GM12891 (cell line): ENCODE measurements at regions not wholly inside any gene's neighbourhood (a gene's known extent, or its start where the extent isn't known, plus 50 kb on each side); places are given as distances from the start of the nearest gene placed in this dataset.

Experiments
- PAX5 ChIP-seq: IDR thresholded peaks from 2 replicates; pipeline ENCODE4 v1.6.1; 2011; ENCODE audit warnings: low read length, moderate library complexity, mild to moderate bottlenecking; ENCODE audit not compliant: insufficient read depth, severe bottlenecking
- POLR2A ChIP-seq: IDR thresholded peaks from 2 replicates; pipeline ENCODE4 v1.6.1; 2011; ENCODE audit warnings: low read depth, low read length, control low read depth
- POLR2AphosphoS5 ChIP-seq: IDR thresholded peaks from 2 replicates; pipeline ENCODE4 v1.6.1; 2011; ENCODE audit warnings: low read depth, low read length, control low read depth
- SPI1 ChIP-seq: IDR thresholded peaks from 2 replicates; pipeline ENCODE4 v1.6.1; 2011; ENCODE audit warnings: low read depth, low read length, control low read depth
- TAF1 ChIP-seq: IDR thresholded peaks from 2 replicates; pipeline ENCODE4 v1.6.1; 2011; ENCODE audit warnings: low read depth, low read length, control low read depth

DNA sequence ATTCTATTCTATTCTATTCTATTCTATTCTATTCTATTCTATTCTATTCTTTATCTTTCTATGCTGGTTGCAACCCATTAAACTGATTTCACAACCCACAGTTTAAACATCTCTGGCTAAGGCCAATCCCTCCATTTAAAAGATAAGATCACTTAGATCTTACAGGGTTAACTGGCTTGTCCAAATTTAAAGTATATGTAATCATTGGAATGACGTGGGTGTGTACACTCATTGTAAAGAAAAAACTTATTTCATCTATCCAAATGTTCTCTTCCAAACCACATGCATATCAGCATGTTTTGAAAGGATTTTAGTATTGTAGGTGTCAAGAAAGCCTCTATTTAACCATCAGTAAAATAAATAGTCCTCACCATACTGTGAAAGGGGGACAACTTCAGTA lies 299.6 kb upstream of the RUNX1 start:
- TF ChIP-seq POLR2AphosphoS5: no peak
- TF ChIP-seq SPI1: no peak
- TF ChIP-seq POLR2A: no peak
- no peak for TF ChIP-seq TAF1
- TF ChIP-seq PAX5: no peak
